Neuronal stem cell (in vitro differentiated cells): ENCODE measurements at regions not wholly inside any gene's neighbourhood (a gene's known extent, or its start where the extent isn't known, plus 50 kb on each side); places are given as distances from the start of the nearest gene placed in this dataset.

Source experiments
- DNase-seq: peaks from one replicate; pipeline ENCODE4 v3.0.0-alpha.2; 2013; ENCODE audit warnings: low spot score
- H2AFZ ChIP-seq: one replicate; pipeline ENCODE4 v1.6.1; 2013; ENCODE audit warnings: mild to moderate bottlenecking, low read length, inconsistent platforms
- H2AK5ac ChIP-seq: 2 replicates; pipeline ENCODE4 v1.6.1; 2013; ENCODE audit warnings: low read depth, mild to moderate bottlenecking, inconsistent platforms, low read length, moderate library complexity, mixed read lengths
- H2BK120ac ChIP-seq: 2 replicates; pipeline ENCODE4 v1.6.1; 2013; ENCODE audit warnings: low read depth, mild to moderate bottlenecking, inconsistent platforms, low read length, moderate library complexity, mixed read lengths
- H2BK12ac ChIP-seq: one replicate; pipeline ENCODE4 v1.6.1; 2013; ENCODE audit warnings: low read length, inconsistent platforms
- H2BK15ac ChIP-seq: 2 replicates; pipeline ENCODE4 v1.6.1; 2013; ENCODE audit warnings: mild to moderate bottlenecking, low read length, inconsistent platforms, mixed read lengths
- H2BK5ac ChIP-seq: one replicate; pipeline ENCODE4 v1.6.1; 2013; ENCODE audit warnings: inconsistent platforms, mild to moderate bottlenecking, low read length, moderate library complexity
- H3K14ac ChIP-seq: one replicate; pipeline ENCODE4 v1.6.1; 2013; ENCODE audit warnings: low read length, inconsistent platforms
- H3K18ac ChIP-seq: 2 replicates; pipeline ENCODE4 v1.6.1; 2013; ENCODE audit warnings: low read length, inconsistent platforms
- H3K23ac ChIP-seq: 2 replicates; pipeline ENCODE4 v1.6.1; 2013; ENCODE audit warnings: low read depth, mild to moderate bottlenecking, mixed read lengths, low read length, inconsistent platforms; ENCODE audit not compliant: poor library complexity
- H3K27ac ChIP-seq: replicated peaks from 3 replicates; pipeline ENCODE4 v1.5.1; 2013; ENCODE audit warnings: low read length, inconsistent platforms
- H3K27me3 ChIP-seq, 3 experiments: 2 replicates each; pipeline ENCODE4 v1.6.1; 2013; ENCODE audit warnings: low read length in 3 of 3, mild to moderate bottlenecking in 2 of 3, inconsistent platforms in 1 of 3, low read depth in 1 of 3, mixed read lengths in 1 of 3, moderate library complexity in 1 of 3; ENCODE audit not compliant: control insufficient read depth in 3 of 3, insufficient read depth in 3 of 3
- H3K36me3 ChIP-seq, 2 donors: replicated peaks in 1 of 2; 2 replicates each; pipeline ENCODE4 v1.6.1; 2013; ENCODE audit warnings: low read length in 2 of 2; ENCODE audit not compliant: control insufficient read depth in 2 of 2, insufficient read depth in 2 of 2
- H3K4ac ChIP-seq: 2 replicates; pipeline ENCODE4 v1.6.1; 2013; ENCODE audit warnings: inconsistent platforms, mild to moderate bottlenecking, low read length, moderate library complexity
- H3K4me1 ChIP-seq, 2 donors: 1 replicate in 1 of 2; 2 replicates in 1 of 2; pipeline ENCODE4 v1.6.1; 2013; ENCODE audit warnings: low read length in 2 of 2, low read depth in 1 of 2; ENCODE audit not compliant: control insufficient read depth in 2 of 2, insufficient read depth in 1 of 2
- H3K4me2 ChIP-seq: one replicate; pipeline ENCODE4 v1.6.1; 2013; ENCODE audit warnings: mild to moderate bottlenecking, low read length, inconsistent platforms; ENCODE audit not compliant: insufficient read depth, poor library complexity, severe bottlenecking
- H3K4me3 ChIP-seq, 2 donors: 2 replicates each; pipeline ENCODE4 v1.5.1; 2013; ENCODE audit warnings: low read length in 2 of 2, mild to moderate bottlenecking in 2 of 2, inconsistent platforms in 1 of 2, moderate library complexity in 1 of 2
- H3K79me1 ChIP-seq: one replicate; pipeline ENCODE4 v1.6.1; 2013; ENCODE audit warnings: low read depth, mild to moderate bottlenecking, inconsistent platforms, low read length, moderate library complexity
- H3K9ac ChIP-seq: one replicate; pipeline ENCODE4 v1.6.1; 2013; ENCODE audit warnings: mild to moderate bottlenecking, low read depth, low read length, inconsistent platforms; ENCODE audit not compliant: poor library complexity
- H3K9me3 ChIP-seq, 2 donors: replicated peaks in 1 of 2; 2 replicates each; pipeline versions ENCODE3 to v1.6.1; 2013; ENCODE audit warnings: low read length in 2 of 2, mild to moderate bottlenecking in 2 of 2, inconsistent platforms in 1 of 2, low read depth in 1 of 2, mixed read lengths in 1 of 2, moderate library complexity in 1 of 2; ENCODE audit not compliant: control insufficient read depth in 2 of 2, insufficient read depth in 1 of 2
- H4K8ac ChIP-seq: one replicate; pipeline ENCODE4 v1.6.1; 2013; ENCODE audit warnings: low read depth, mild to moderate bottlenecking, inconsistent platforms, low read length, moderate library complexity
- H4K91ac ChIP-seq: one replicate; pipeline ENCODE4 v1.6.1; 2013; ENCODE audit warnings: low read length, low read depth, mild to moderate bottlenecking, inconsistent platforms; ENCODE audit not compliant: poor library complexity
- WGBS, 2 donors: extraction: QIAGEN DNeasy Blood & Tissue Kit; methylation state at CpG; one replicate each; pipeline ENCODE4 v1.1.7; 2013; ENCODE audit warnings: missing lambda C conversion rate in 2 of 2, mixed read lengths in 1 of 2; ENCODE audit not compliant: insufficient read length in 2 of 2, insufficient replicate concordance in 1 of 2; ENCODE audit errors: extremely low coverage in 2 of 2; 5-methylcytosine and 5-hydroxymethylcytosine counted together

- Histone ChIP-seq H3K9ac (no peak overlapping the region), H4K8ac (no peak overlapping the region), H3K79me1 (no peaks in the 10 kb centered on the region), H3K18ac (peak overlapping the region; percentile 28), H3K4ac (no peak overlapping the region), H3K36me3 (no peaks in the 10 kb centered on the region), H3K14ac (no peak overlapping the region), H2BK12ac (no peak overlapping the region), H3K4me1 (peaks cover 0 to 1% of the 10 kb centered on the region in 2 donors), H2AK5ac (no peak overlapping the region), H2BK5ac (no peak overlapping the region), H4K91ac (no peak overlapping the region), H2BK120ac (no peak overlapping the region), H3K9me3 (no peaks in the 10 kb centered on the region), H3K27me3 (no peaks in the 10 kb centered on the region), H3K23ac (no peak overlapping the region), H3K27ac (no peak overlapping the region), H3K4me3 (no peak overlapping the region), H2BK15ac (no peak overlapping the region), H2AFZ (no peak overlapping the region), H3K4me2 (no peak overlapping the region)
- DNase-seq: no peak
- no CpG with 5 or more reads among the region's 16 CpGs for WGBS, 2 donors
These were observed 209.6 kb upstream of the IRX1 start for GRCh38 chr5:3385991-3386519.

GRCh38 chr5:3384531-3384930 lies 211.1 kb upstream of the IRX1 start:
- WGBS, 2 donors: no CpG with 5 or more reads among the region's 7 CpGs
- H3K4me1 ChIP-seq: peaks cover 0 to 1% of the 10 kb centered on the region in 2 donors
- no peak overlapping the region for H2BK12ac ChIP-seq
- H2BK5ac ChIP-seq: no peak overlapping the region
- no peak overlapping the region for H3K14ac ChIP-seq
- H3K4me2 ChIP-seq: no peak overlapping the region
- H3K18ac ChIP-seq: no peak overlapping the region
- no peak overlapping the region for H4K8ac ChIP-seq
- no peak overlapping the region for H3K4ac ChIP-seq
- no peak overlapping the region for H2BK120ac ChIP-seq
- no peak overlapping the region for H3K9ac ChIP-seq
- no peak overlapping the region for H2BK15ac ChIP-seq
- no peak overlapping the region for H3K23ac ChIP-seq
- no peak overlapping the region for H2AK5ac ChIP-seq
- no peak overlapping the region for H4K91ac ChIP-seq
- H2AFZ ChIP-seq: no peak overlapping the region
- no peaks in the 10 kb centered on the region for H3K79me1 ChIP-seq
- no peak for DNase-seq
- H3K36me3 ChIP-seq: no peaks in the 10 kb centered on the region
- H3K27me3 ChIP-seq: no peaks in the 10 kb centered on the region
- no peaks in the 10 kb centered on the region for H3K9me3 ChIP-seq
- H3K4me3 ChIP-seq: no peak overlapping the region
- no peak overlapping the region for H3K27ac ChIP-seq

- no peak overlapping the region for H2BK15ac ChIP-seq
- no peak overlapping the region for H3K4me3 ChIP-seq
- H3K4me1 ChIP-seq: peaks cover 0 to 1% of the 10 kb centered on the region in 2 donors
- no peak overlapping the region for H3K4ac ChIP-seq
- no peak overlapping the region for H3K23ac ChIP-seq
- H4K91ac ChIP-seq: no peak overlapping the region
- no peak overlapping the region for H3K18ac ChIP-seq
- H3K27ac ChIP-seq: no peak overlapping the region
- H3K4me2 ChIP-seq: no peak overlapping the region
- H3K27me3 ChIP-seq: no peaks in the 10 kb centered on the region
- no peak overlapping the region for H2AK5ac ChIP-seq
- no peak overlapping the region for H2BK5ac ChIP-seq
- H3K14ac ChIP-seq: no peak overlapping the region
- H3K9ac ChIP-seq: no peak overlapping the region
- no peaks in the 10 kb centered on the region for H3K79me1 ChIP-seq
- no peaks in the 10 kb centered on the region for H3K9me3 ChIP-seq
- no peaks in the 10 kb centered on the region for H3K36me3 ChIP-seq
- DNase-seq: no peak
- H2BK120ac ChIP-seq: no peak overlapping the region
- no peak overlapping the region for H2BK12ac ChIP-seq
- no peak overlapping the region for H4K8ac ChIP-seq
- WGBS, 2 donors: no CpG with 5 or more reads among the region's 9 CpGs
- no peak overlapping the region for H2AFZ ChIP-seq
These were observed 212.8 kb upstream of the IRX1 start for GRCh38 chr5:3382782-3383181.

GRCh38 chr5:3382151-3382550 lies 213.5 kb upstream of the IRX1 start:
- no peaks in the 10 kb centered on the region for H3K79me1 ChIP-seq
- H4K8ac ChIP-seq: no peak overlapping the region
- no peak overlapping the region for H3K4me2 ChIP-seq
- H3K4me1 ChIP-seq: peaks cover 0 to 1% of the 10 kb centered on the region in 2 donors
- no peak overlapping the region for H3K4ac ChIP-seq
- H2BK120ac ChIP-seq: no peak overlapping the region
- no peak overlapping the region for H2AK5ac ChIP-seq
- no CpG with 5 or more reads among the region's 10 CpGs for WGBS, 2 donors
- H4K91ac ChIP-seq: no peak overlapping the region
- no peak overlapping the region for H2BK5ac ChIP-seq
- no peak overlapping the region for H3K18ac ChIP-seq
- H3K27ac ChIP-seq: no peak overlapping the region
- no peak overlapping the region for H2BK12ac ChIP-seq
- H3K14ac ChIP-seq: no peak overlapping the region
- no peak for DNase-seq
- no peaks in the 10 kb centered on the region for H3K9me3 ChIP-seq
- H2AFZ ChIP-seq: no peak overlapping the region
- no peak overlapping the region for H3K9ac ChIP-seq
- H3K23ac ChIP-seq: no peak overlapping the region
- H3K27me3 ChIP-seq: no peaks in the 10 kb centered on the region
- H2BK15ac ChIP-seq: no peak overlapping the region
- H3K36me3 ChIP-seq: no peaks in the 10 kb centered on the region
- no peak overlapping the region for H3K4me3 ChIP-seq
